Loucy (cell line): ENCODE measurements at regions not wholly inside any gene's neighbourhood (a gene's known extent, or its start where the extent isn't known, plus 50 kb on each side); places are given as distances from the start of the nearest gene placed in this dataset.

Experiments
- H2AFZ ChIP-seq: fragments of 200-600 bp; sonication (generic); 2 replicates; pipeline ENCODE4 v1.6.0; 2016; ENCODE audit warnings: antibody characterized with exemption, mild to moderate bottlenecking, low read length, moderate library complexity
- H3F3A ChIP-seq: fragments of 200-600 bp; 2 replicates; pipeline ENCODE4 v1.6.0; 2016; ENCODE audit warnings: antibody characterized with exemption, low read depth, mild to moderate bottlenecking
- H3K27me3 ChIP-seq: fragments of 200-600 bp; sonication (generic); 2 replicates; pipeline ENCODE4 v1.6.1; 2014; ENCODE audit warnings: low read length, mild to moderate bottlenecking; ENCODE audit not compliant: insufficient read depth, poor library complexity, severe bottlenecking
- H3K36me3 ChIP-seq: fragments of 200-600 bp; sonication (generic); 2 replicates; pipeline ENCODE4 v1.6.1; 2016; ENCODE audit warnings: low read length; ENCODE audit not compliant: insufficient read depth
- H3K4me1 ChIP-seq: fragments of 200-600 bp; sonication (generic); 2 replicates; pipeline ENCODE4 v1.5.1; 2014; ENCODE audit warnings: low read length, mild to moderate bottlenecking; ENCODE audit not compliant: insufficient read depth, poor library complexity, severe bottlenecking
- H3K4me2 ChIP-seq: fragments of 200-600 bp; sonication (generic); 2 replicates; pipeline ENCODE4 v1.6.0; 2014; ENCODE audit warnings: antibody characterized with exemption, low read length, low read depth, mild to moderate bottlenecking; ENCODE audit not compliant: poor library complexity, severe bottlenecking
- H3K4me3 ChIP-seq: fragments of 200-600 bp; sonication (generic); 2 replicates; pipeline ENCODE4 v1.5.1; 2014; ENCODE audit warnings: low read length, mild to moderate bottlenecking, mixed read lengths; ENCODE audit not compliant: poor library complexity, severe bottlenecking
- H3K79me2 ChIP-seq: fragments of 200-600 bp; sonication (generic); 2 replicates; pipeline ENCODE4 v1.6.1; 2014; ENCODE audit warnings: low read length; ENCODE audit not compliant: insufficient read depth
- H3K9ac ChIP-seq: fragments of 200-600 bp; sonication (generic); 2 replicates; pipeline ENCODE4 v1.6.0; 2014; ENCODE audit warnings: mild to moderate bottlenecking, low read depth, low read length, moderate library complexity; ENCODE audit not compliant: poor library complexity, severe bottlenecking
- H3K9me2 ChIP-seq: fragments of 200-600 bp; sonication (generic); replicated peaks from 2 replicates; pipeline ENCODE4 v1.6.1; 2016; ENCODE audit warnings: low read depth, low read length, mixed read lengths
- H3K9me3 ChIP-seq: fragments of 200-600 bp; sonication (generic); 2 replicates; pipeline ENCODE4 v1.6.1; 2014; ENCODE audit warnings: mild to moderate bottlenecking, antibody characterized with exemption, low read length, low read depth; ENCODE audit not compliant: insufficient read depth
- H4K20me1 ChIP-seq: fragments of 200-600 bp; sonication (generic); 2 replicates; pipeline ENCODE4 v1.6.0; 2014; ENCODE audit warnings: antibody characterized with exemption, low read length, mild to moderate bottlenecking; ENCODE audit not compliant: insufficient read depth, poor library complexity, severe bottlenecking
- CTCF ChIP-seq: fragments of 200-600 bp; sonication (generic); conservative IDR thresholded peaks from 2 replicates; pipeline ENCODE4 v1.5.1; 2014; ENCODE audit warnings: mild to moderate bottlenecking, antibody characterized with exemption, low read length
- EZH2phosphoT487 ChIP-seq: fragments of 200-600 bp; IDR thresholded peaks from 2 replicates; pipeline ENCODE4 v1.6.1; 2018; ENCODE audit warnings: antibody characterized with exemption, mild to moderate bottlenecking, moderate library complexity, borderline replicate concordance

GRCh38 chr15:96972201-96972600, 641.7 kb downstream of the NR2F2 start:
- Histone ChIP-seq H3K4me1 (no peaks in the 10 kb centered on the region), H4K20me1 (no peaks in the 10 kb centered on the region), H3F3A (no peaks in the 10 kb centered on the region), H3K9me3 (0 out of 2 replicates have a peak, but pooled peaks cover 4% of the 10 kb centered on the region), H2AFZ (no peak overlapping the region), H3K4me3 (no peak overlapping the region), H3K36me3 (no peaks in the 10 kb centered on the region), H3K27me3 (no peaks in the 10 kb centered on the region), H3K9me2 (no peaks in the 10 kb centered on the region), H3K9ac (no peak overlapping the region), H3K4me2 (no peak overlapping the region), H3K79me2 (no peaks in the 10 kb centered on the region)
- TF ChIP-seq EZH2phosphoT487 (no peak), CTCF (no peak)

- Histone ChIP-seq H3K79me2 (no peaks in the 10 kb centered on the region), H3K9me2 (no peaks in the 10 kb centered on the region), H3K27me3 (no peaks in the 10 kb centered on the region), H3F3A (no peaks in the 10 kb centered on the region), H3K4me3 (no peak overlapping the region), H3K4me2 (no peak overlapping the region), H3K9me3 (0 out of 2 replicates have a peak, but pooled peaks cover 4% of the 10 kb centered on the region), H3K4me1 (no peaks in the 10 kb centered on the region), H3K36me3 (no peaks in the 10 kb centered on the region), H2AFZ (no peak overlapping the region), H3K9ac (no peak overlapping the region), H4K20me1 (no peaks in the 10 kb centered on the region)
- no peak for TF ChIP-seq CTCF
- no peak for TF ChIP-seq EZH2phosphoT487
Measured at GRCh38 chr15:96974761-96975160, 644.3 kb downstream of the NR2F2 start.

GRCh38 chr15:96977886-96978285, 647.4 kb downstream of the NR2F2 start:
- Histone ChIP-seq H3K27me3 (no peaks in the 10 kb centered on the region), H3F3A (no peaks in the 10 kb centered on the region), H3K9ac (no peak overlapping the region), H4K20me1 (no peaks in the 10 kb centered on the region), H2AFZ (no peak overlapping the region), H3K79me2 (no peaks in the 10 kb centered on the region), H3K4me2 (no peak overlapping the region), H3K36me3 (no peaks in the 10 kb centered on the region), H3K4me1 (no peaks in the 10 kb centered on the region), H3K4me3 (no peak overlapping the region), H3K9me2 (no peaks in the 10 kb centered on the region), H3K9me3 (no peaks in the 10 kb centered on the region)
- TF ChIP-seq EZH2phosphoT487 (no peak), CTCF (no peak)
